LHCN-M2 (cell line): ENCODE measurements at regions not wholly inside any gene's neighbourhood (a gene's known extent, or its start where the extent isn't known, plus 50 kb on each side); places are given as distances from the start of the nearest gene placed in this dataset.

Experiments used
- DNase-seq: peaks from one replicate; pipeline ENCODE4 v3.0.0-alpha.2; 2012; ENCODE audit warnings: low read depth

DNA sequence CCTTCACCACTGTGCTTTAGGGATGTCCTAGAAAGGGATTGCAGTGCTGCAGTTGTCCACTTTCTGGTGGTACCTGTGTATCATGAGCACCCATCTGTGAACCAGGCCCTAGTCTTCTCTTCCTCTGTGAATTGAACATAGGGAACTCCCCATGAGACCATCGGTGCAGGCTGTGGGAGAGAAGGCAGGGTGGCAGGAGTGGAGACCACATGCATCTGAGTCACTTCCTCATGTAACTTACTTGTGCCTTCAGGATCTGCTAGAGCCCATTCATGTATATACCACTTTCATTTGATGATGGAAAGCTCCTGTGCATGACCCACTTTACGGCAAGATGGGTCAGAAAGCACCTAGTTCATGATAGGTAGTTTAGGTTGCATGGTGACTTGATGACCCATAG lies 478.1 kb upstream of the CDH9 start:
- no peak for DNase-seq

DNA sequence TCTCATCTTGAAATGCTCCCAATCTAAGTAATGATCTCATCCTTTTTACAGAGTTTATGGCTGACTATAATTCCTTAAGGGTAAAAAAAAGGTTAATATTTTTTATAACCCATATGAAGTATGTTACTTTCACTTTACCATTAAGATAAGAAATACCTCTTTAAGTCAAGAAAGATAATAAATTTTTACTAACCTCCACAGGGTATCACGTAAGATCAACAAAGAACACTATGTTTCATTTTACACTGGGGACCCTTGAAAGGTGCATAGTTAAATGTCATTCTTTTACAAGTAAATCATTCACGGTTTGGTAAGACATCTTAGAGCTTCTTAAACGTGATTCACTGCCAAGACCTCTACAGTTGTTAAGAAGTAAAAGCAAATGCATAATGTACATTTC lies 472.7 kb upstream of the CDH9 start:
- peak; percentile 5 for DNase-seq

DNA sequence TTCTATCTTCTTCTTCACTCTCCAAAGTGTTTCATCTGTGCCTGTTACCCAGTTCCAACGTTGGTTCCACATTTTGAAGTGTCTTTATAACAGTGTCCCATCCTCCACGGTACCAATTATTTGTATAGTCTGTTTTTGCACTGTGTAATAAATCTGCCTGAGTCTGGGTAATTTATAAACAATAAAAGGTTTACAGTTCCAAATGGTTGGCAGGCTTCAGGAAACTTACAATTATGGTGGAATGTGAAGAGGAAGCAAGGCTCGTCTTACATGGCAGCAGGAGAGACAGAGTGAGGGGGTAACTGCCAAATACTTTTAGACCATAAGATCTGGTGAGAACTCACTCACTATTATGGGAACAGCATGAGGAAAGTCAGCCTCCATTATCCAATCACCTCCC lies 465.4 kb upstream of the CDH9 start:
- DNase-seq, result no peak

DNA sequence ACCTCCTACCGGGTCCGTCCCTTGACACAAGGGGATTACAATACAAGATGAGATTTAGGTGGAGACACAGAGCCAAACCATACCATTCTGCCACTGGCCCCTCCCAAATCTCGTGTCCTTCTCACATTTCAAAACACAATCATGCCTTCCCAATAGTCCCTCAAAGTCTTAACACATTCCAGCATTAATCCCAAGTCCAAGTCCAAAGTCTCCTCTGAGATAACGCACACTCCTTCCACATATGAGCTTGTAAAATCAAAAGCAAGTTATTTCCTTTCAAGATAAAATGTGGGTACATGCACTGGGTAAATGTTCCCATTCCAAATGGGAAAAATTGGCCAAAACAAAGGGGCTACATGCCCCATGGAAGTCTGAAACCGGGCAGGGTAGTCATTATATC lies 463.9 kb upstream of the CDH9 start:
- DNase-seq, result no peak

DNA sequence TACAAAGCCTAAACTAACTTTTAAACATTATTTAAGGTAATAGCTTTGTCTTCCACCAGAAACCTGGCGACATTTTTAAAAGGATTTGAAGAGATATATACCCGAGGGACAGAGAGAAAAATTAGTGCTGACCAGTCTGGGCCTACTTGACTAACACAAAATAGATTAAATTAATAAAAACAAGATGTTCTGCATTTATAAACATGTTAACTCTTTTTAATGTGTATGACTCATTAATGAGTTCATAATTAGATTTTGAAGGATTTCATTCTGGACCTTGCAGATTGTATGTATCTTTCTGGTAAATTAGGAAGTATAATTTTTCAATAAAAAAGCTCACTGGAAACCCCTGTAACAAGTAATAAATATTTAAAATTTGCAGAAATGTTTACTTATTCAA lies 459.1 kb upstream of the CDH9 start:
- no peak for DNase-seq

DNA sequence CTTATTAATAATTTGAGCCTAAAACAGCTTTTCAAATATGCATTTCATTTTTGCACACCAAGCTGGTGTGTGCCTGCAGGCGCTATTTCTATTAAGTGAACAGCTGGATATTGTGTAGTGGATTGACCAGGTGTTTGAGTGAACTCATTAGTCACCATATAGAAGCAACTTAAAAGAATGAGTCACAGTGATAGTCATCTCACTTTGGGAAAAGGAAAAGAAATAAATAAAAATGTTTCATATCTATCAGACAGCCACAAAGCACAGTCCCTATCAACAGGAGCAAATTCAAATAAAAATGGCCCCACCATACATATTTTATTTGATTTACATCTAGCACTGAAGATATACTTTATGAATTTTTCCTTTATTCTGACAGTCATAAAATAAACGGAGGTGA lies 456.5 kb upstream of the CDH9 start:
- DNase-seq, result peak; percentile 79

GRCh38 chr5:27491746-27492439 lies 453.5 kb upstream of the CDH9 start:
- no peak for DNase-seq

DNA sequence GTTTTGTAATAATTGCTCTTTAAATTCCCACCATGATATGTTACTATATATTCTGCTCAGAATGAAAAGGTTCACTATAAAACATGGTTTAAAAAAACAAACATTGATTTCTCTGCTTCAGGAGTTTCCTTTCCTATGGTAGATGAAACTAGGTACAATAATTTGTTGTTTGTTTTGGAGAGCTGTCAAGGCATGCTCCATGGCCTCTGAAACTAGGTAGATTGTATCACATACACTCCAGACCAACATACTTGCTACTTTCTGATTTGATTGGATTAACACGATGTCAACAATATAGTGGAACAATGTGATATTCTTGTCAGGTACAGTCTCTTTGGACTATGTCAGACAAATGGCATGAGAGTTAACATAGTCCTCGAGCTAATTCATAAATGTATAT lies 452.7 kb upstream of the CDH9 start:
- DNase-seq, result no peak

GRCh38 chr5:27489701-27490100 lies 451.3 kb upstream of the CDH9 start:
- no peak for DNase-seq

- no peak for DNase-seq
Observed at GRCh38 chr5:27482663-27483062, 444.3 kb upstream of the CDH9 start.

GRCh38 chr5:27479859-27480258 lies 441.5 kb upstream of the CDH9 start:
- DNase-seq, result no peak

DNA sequence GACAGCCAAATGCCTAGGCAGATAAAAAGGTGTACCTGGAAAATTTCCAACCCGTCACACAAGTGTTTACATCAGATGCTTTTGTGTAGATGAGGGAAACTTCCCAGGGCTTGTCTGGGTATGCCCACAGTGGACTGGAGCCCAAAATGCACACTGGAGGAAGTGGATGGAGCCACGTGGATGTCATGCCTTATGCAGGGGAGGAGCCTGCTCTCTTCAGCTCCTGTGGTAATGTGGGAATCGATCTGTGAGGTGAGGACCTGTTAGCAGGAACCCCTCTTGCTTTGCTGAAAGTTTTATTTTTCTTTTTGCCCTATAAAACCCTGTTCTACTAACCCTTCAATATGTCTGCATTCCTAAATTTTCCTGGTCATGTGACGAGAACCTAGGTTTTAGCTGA lies 439.2 kb upstream of the CDH9 start:
- no peak for DNase-seq

DNA sequence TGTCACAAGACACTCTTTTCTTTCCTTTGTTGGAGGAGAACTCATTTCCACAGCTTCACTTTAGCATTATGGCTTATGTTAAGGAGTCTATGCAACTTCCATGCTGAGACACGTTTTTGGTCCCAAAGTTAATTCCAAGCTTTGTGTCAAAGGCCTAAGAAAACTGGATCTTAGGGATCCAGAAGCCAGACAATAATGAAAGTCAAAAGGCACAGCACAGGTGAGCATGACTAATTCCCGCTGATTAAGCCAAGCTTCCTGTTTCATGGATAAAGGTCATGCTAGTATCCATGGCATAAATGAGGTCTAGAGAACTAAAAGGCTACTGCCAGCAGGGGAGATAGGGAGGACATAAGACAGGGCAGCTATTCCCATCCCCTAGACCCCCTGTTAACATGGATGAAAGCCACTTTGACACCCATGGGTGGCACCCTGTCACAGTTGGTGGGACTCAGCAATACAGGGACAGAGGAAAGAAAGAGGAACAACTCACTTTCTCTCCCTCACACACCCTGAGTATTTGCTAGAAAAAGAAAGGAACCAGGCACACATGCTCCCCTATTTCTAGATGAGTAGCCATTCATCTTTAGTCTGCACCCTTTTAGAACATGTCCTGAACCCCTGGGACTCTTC lies 438.1 kb upstream of the CDH9 start:
- no peak for DNase-seq

DNA sequence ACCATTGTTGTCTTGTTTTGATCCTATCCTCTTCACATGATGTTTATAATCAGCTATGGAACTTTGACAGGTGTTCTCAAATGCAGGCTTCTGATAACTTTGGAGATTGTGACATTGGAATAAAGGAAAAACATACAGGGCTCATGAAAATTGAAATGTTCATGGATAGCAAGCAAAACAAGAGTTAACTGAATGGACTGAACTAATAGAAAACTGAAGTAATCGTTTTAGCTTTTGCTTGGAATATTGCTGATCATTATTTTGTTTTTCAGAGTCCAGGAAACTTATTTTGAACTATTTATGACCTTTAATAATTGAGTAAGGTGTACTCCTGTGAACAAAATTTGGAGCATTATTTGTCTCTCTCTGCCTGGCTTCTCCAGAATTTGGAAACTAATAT lies 436.7 kb upstream of the CDH9 start:
- DNase-seq, result no peak

DNA sequence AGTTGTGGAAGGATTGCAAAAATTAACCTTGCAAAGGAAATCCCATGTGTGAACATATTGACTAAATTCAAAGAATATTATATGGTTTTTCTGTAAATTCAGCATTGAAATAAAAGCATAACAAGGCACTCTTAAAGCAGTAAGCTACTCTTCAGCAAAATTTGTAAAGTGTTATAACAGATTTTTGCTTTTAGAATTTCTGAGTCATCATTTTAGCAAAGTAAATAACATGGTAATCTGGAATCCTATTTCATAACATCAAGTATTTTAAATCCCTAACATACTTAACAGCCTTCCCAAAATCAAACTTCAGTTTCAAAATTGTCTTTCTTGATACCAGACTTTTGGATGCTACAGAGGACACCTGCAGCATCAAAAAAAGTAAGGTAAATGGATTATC lies 436.0 kb upstream of the CDH9 start:
- no peak for DNase-seq

GRCh38 chr5:27474047-27474309 lies 435.6 kb upstream of the CDH9 start:
- DNase-seq, result no peak

GRCh38 chr5:27473307-27474046 lies 435.1 kb upstream of the CDH9 start:
- DNase-seq, result no peak

GRCh38 chr5:27472871-27473270 lies 434.5 kb upstream of the CDH9 start:
- DNase-seq, result no peak

- DNase-seq, result peak; percentile 18
Observed at GRCh38 chr5:27472000-27472763, 433.8 kb upstream of the CDH9 start.

- DNase-seq, result no peak
Observed at GRCh38 chr5:27466959-27467358, 428.6 kb upstream of the CDH9 start.

DNA sequence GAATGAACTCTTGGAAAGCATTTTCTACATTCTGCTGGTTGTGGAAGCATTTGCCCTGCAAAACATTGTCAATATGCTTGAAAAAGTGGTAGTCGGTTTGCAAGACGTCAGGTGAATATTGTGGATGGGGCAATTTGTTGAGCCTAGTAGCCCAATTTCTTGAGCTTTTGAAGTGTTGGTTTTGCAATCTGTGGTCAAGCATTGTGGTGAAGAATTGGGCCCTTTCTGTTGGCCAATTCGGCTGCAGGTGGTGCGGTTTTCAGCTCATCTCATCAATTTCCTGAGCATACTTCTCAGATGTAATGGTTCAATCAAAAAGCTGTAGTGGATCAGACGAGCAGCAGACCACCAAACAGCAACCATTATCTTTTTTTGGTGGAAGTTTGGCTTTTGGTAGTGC lies 426.8 kb upstream of the CDH9 start:
- no peak for DNase-seq

DNA sequence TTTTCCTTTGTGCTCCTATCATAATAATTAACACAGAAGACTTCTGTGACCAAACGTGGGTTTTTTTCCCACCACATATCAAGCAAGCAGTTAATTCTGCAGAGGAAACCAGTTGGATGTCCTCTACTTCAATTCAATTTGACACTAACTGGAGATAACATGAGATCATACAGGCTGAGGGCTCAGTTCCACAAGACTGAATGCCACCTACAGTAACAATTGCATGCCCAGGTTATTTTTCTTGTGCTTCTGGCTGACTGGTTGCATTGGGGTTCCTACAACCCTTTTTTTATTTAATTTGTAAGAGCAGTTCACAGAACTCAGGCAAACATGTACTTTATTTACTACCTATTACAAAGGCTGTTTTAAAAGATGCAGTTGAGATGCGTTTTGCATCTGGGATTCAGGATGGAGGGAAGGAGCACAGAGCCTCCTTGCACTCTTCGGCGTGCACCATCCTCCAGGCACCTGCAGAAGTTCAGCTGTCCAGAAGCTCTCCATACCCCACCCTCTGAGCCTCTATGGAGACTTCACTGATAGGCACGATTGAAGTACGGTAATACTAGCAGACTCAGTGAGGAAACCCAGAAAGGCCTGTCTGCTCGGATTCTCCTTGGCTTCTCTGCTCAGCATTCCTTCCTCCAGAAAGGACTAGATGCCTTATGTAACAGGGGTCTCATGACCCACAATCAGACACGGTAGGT lies 425.2 kb upstream of the CDH9 start:
- DNase-seq, result no peak
